HG03066 (cell line): ENCODE measurements at regions not wholly inside any gene's neighbourhood (a gene's known extent, or its start where the extent isn't known, plus 50 kb on each side); places are given as distances from the start of the nearest gene placed in this dataset.

Source experiments
- ATAC-seq: cut with Tn5 transposase; IDR thresholded peaks from one replicate; pipeline ENCODE4 v1.9.1; 2021; ENCODE audit warnings: low read depth; ENCODE audit not compliant: unreplicated experiment

DNA sequence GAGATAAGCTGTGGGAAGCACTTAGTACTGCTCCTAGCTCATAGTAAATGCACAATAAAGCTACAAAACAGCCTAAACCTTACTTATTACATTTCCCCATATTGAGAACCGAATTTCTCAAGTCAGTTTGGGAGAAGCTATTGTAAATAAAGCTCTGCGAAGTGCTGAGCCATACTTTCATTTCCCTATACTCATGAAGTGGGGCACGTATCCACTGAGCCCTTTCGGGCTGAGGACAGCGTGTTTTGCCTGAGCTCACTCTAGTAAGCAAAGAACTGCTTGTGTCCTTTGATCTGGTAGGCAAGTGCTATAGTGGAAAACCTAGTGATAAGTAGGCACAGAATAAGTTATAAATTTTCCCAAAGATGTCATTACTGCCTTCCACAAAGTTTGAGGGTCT lies 165.0 kb downstream of the RSL24D1 start:
- no peak for ATAC-seq

GRCh38 chr15:55026381-55026780 lies 170.4 kb downstream of the RSL24D1 start:
- no peak for ATAC-seq

DNA sequence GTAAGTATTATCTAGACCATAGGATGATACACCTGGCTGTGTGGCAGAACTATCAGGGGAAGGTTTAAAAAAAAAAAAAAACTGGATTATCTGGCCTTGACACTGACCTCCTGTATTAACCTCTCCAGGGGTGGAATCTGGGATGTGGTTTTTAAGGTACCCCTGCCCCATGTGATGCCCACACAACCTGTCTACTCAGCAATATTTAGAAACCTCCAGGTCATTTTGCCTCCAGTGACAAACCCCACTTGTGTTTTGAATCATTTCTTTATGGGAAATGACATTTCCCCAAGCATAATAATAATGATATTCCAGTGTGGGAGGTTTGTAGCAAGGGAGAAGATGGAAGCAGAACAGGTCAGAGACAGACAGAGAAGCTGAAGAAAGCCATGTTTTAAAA lies 179.1 kb downstream of the RSL24D1 start:
- ATAC-seq, result no peak

GRCh38 chr15:55016225-55016624 lies 180.5 kb downstream of the RSL24D1 start:
- ATAC-seq, result no peak

DNA sequence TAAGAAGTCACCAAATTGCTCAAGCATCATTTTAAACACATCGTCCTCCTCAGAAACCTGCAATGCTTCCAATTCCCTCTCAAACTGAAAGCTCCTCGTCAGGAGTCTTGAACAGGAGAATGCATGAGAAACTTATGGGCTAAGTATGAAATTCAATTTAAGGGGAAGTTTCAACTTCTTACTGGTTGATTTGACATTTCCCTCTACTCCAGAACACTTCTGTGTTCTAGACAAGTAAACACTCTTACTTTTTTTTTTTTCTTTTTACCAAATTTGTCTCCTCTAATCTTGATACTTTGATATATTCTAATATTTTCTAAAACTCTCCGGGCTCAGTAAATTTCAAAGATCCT lies 181.7 kb downstream of the RSL24D1 start:
- ATAC-seq, result no peak

DNA sequence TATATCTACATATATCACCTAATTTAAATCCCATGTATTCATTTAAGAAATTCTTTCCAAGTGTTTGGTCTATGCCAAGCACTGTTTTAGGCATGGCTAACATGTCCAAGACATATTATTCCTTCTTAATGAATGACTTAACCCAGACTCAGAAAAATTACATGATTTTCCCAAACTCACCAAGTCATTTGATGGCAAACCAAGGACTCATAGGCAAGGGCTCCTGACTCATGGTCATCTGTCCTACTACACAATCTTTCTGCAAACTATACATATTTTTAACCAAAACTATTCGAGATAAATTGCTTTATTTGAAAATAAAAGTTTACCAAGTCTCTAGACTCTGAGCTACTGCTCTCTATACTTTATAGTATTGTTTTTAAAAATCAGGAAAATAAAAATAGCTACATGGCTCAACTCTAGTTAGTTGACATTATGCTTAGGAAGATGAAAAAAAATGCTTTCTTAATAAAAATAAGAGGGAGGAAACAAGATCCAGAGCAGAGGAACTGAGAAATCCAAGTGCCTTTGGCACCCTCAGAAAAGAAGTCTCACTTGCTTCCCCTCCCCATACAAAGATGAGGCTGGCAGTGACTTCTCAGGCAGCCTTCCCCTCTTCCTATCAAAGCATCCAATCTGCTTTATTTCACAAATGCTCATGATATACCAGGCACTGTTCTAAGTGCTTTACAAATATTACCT lies 182.2 kb downstream of the RSL24D1 start:
- ATAC-seq, result no peak

DNA sequence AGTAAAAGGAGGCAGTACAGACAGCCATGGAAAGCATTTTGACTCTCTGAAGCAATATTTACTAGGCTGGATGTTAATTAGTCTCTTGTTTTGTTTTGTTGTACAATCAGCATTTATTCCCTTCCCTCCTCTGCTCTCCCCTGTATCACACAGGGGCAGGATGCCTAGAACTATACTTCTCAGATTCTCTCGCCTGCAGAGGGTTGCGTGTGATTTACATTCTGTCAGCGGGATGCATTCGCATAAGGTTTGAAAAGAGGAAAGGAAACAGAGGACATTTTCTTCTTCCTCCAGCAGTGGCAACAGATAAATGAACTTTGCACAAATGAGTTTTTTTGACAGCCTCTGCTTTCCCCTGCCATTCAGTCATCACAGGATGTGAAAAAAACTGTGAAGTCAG lies 188.3 kb downstream of the RSL24D1 start:
- no peak for ATAC-seq

GRCh38 chr15:55007561-55007960 lies 189.2 kb downstream of the RSL24D1 start:
- ATAC-seq, result no peak

GRCh38 chr15:55005679-55006078 lies 191.1 kb downstream of the RSL24D1 start:
- ATAC-seq, result no peak

GRCh38 chr15:55003965-55004873 lies 192.5 kb downstream of the RSL24D1 start:
- ATAC-seq, result no peak

DNA sequence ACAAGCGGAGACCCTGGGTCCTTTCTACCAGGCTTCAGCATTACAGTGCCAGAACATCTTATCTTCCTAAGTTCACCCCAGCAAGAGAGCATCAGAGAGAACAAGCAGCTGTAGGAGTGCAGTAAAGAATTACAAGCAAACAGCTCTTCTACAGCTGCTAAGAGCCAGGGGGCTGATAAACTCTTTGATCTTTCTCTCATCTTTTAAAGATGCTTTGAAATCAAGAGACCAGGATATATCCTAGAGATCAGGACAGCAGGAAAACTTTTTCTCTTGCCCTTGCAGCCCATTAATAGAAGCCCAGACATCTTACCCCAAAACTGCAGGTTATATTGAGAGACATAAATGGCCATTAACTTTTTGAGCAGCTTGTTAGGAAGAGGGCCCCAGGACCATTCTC lies 198.1 kb downstream of the RSL24D1 start:
- ATAC-seq, result no peak

- ATAC-seq, result no peak
These were observed 205.9 kb downstream of the RSL24D1 start for GRCh38 chr15:54990793-54991192.

- ATAC-seq, result no peak
These were observed 208.9 kb downstream of the RSL24D1 start for GRCh38 chr15:54987881-54988280.

GRCh38 chr15:54979964-54980363 lies 216.8 kb downstream of the RSL24D1 start:
- no peak for ATAC-seq

DNA sequence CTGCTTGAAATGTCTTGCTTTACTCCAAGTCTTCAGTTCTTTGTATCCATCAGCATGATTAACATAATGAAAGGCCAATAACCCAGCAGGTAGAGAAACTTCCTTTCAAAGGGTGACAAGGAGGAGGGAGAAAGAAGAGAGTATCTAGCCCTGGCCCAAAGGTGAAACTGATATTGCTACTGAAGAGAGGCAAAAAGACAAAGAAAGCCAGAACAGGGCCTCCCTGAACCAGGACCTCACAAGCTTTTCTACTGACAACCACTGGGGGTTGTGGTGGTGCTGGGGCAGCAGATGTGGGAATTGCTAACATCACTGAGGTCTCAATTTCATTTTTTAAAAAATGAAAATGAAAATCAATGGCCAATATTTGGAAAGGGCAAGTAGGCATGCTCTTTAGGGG lies 234.1 kb downstream of the RSL24D1 start:
- no peak for ATAC-seq

DNA sequence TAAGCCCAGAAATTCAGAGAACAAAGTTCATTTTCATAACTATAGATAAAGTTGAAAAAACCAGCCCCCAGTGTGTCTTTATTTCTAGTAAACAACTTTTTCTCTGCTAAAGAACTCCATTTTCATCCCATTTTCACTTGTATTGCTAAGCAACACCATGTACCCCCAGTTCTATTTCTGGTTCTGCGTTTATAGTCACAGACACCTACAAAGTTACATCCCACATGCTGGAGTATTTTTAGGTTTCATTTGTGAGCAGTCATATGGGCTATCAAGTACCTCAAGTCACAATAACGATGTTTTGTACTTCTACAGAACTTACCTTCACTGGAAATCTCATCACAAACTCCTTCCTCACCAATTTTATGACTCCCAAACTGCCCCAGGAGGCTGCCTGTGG lies 236.5 kb downstream of the RSL24D1 start:
- no peak for ATAC-seq

- no peak for ATAC-seq
These were observed 255.3 kb downstream of the RSL24D1 start for GRCh38 chr15:54941417-54941816.

- ATAC-seq, result no peak
These were observed 279.4 kb downstream of the RSL24D1 start for GRCh38 chr15:54917312-54917711.

GRCh38 chr15:54915380-54915779 lies 281.4 kb downstream of the RSL24D1 start:
- no peak for ATAC-seq

DNA sequence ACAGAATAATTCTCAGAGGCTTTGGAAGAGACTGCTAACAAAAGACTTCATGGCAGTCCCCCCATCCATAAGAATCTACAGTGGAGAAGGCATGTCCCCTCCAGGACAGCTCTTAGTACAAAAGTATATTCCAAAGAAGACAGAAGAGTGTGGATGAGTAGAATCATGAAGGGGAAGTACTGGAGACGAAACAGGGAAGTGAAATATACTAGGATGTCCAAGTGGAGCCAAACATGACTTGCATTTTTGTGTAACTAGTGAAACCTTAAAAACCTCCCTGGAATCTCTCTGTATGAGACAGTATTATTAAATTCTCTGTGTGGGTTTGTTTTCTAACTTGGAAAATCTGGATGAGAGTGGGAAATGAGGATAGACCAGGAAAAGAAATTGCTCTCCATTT lies 312.4 kb downstream of the RSL24D1 start:
- no peak for ATAC-seq

GRCh38 chr15:54859982-54860381 lies 336.8 kb downstream of the RSL24D1 start:
- ATAC-seq, result no peak

DNA sequence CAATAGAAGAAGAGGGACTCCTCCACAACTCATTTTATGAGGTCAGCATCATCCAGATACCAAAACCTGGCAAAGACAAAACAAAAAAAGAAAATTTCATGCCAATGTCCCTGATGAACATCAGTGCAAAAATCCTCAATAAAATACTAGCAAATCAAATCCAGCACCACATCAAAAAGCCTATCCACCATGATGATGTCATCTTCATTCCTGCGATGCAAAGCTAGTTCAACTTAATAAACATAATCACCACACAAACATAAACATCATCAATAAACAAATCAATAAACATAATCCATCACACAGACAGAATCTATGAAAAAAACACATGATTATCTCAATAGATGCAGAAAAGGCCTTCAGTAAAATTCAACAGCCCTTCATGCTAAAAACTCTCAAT lies 342.1 kb downstream of the RSL24D1 start:
- no peak for ATAC-seq
